ENCODE measurements at regions not wholly inside any gene's neighbourhood (a gene's known extent, or its start where the extent isn't known, plus 50 kb on each side); places are given as distances from the start of the nearest gene placed in this dataset.

GRCh38 chr6:170223718-170224693 lies 66.9 kb downstream of the DLL1 start:
- H3K4me1 Mint-ChIP-seq = peaks cover 19% of the 10 kb centered on the region
- no peak for TF ChIP-seq EZH2 (IDR thresholded peaks at IDR 0.05; ENCODE audit: low read depth, unreplicated experiment)
- TF ChIP-seq ZNF331 (CRISPR knock-in tag; IDR thresholded peaks at IDR 0.05; ENCODE audit: low read depth) = no peak
- no peak for TF ChIP-seq EZH2phosphoT487 (IDR thresholded peaks at IDR 0.05; ENCODE audit: unreplicated experiment)
- no peaks in the 10 kb centered on the region for H3K4me1 ChIP-seq (ENCODE audit: insufficient read depth)
- no peak overlapping the region for H3K4me3 ChIP-seq
- H3K27ac Mint-ChIP-seq = no peak overlapping the region; the same call in 1 of the 2 replicates
- no peak for DNase-seq (ENCODE audit: low spot score)
- H3K79me2 ChIP-seq (replicated peaks; ENCODE audit: insufficient read depth) = no peaks in the 10 kb centered on the region
- no peak overlapping the region for H2AFZ ChIP-seq
- no peak overlapping the region for H3K4me3 Mint-ChIP-seq
- no peaks in the 10 kb centered on the region; the same call in 2 of the 3 replicates for H3K36me3 Mint-ChIP-seq (ENCODE audit: low read depth)
- no peak overlapping the region for H3K27ac ChIP-seq (ENCODE audit: low read depth)
- peak; percentile 25; the same call in 2 of the 3 replicates for ATAC-seq
- H3F3A ChIP-seq (replicated peaks; ENCODE audit: low read depth) = no peaks in the 10 kb centered on the region
- H3K36me3 ChIP-seq (ENCODE audit: insufficient read depth) = no peaks in the 10 kb centered on the region
- no peaks in the 10 kb centered on the region; the same call in 2 of the 3 replicates for H3K9me3 Mint-ChIP-seq
- no peak overlapping the region for H3K4me2 ChIP-seq
- peaks cover 6% of the 10 kb centered on the region for H3K27me3 Mint-ChIP-seq (ENCODE audit: insufficient read depth, low read depth, poor library complexity)
- H3K9me2 ChIP-seq (ENCODE audit: insufficient read depth) = no peaks in the 10 kb centered on the region
- H4K20me1 ChIP-seq (replicated peaks; ENCODE audit: insufficient read depth) = no peaks in the 10 kb centered on the region
- H3K27me3 ChIP-seq (ENCODE audit: insufficient read depth) = no peaks in the 10 kb centered on the region

GRCh38 chr6:170222498-170223471 lies 68.1 kb downstream of the DLL1 start:
- H3K4me2 ChIP-seq = no peak overlapping the region
- no peaks in the 10 kb centered on the region for H3K9me3 Mint-ChIP-seq
- no peaks in the 10 kb centered on the region; the same call in 2 of the 3 replicates for H3K36me3 Mint-ChIP-seq (ENCODE audit: low read depth)
- H3K4me1 Mint-ChIP-seq = peaks cover 19% of the 10 kb centered on the region
- no peak overlapping the region for H3K27ac Mint-ChIP-seq
- no peaks in the 10 kb centered on the region for H3K36me3 ChIP-seq (ENCODE audit: insufficient read depth)
- no peak for DNase-seq (ENCODE audit: low spot score)
- TF ChIP-seq JUNB (IDR thresholded peaks at IDR 0.05; ENCODE audit: unreplicated experiment) (no peak), EZH2 (IDR thresholded peaks at IDR 0.05; ENCODE audit: low read depth, unreplicated experiment) (no peak), STAT1 (IDR thresholded peaks at IDR 0.05; ENCODE audit: unreplicated experiment) (no peak), ZNF114 (CRISPR knock-in tag; IDR thresholded peaks at IDR 0.05) (no peak), NANOG (IDR thresholded peaks at IDR 0.05; ENCODE audit: borderline replicate concordance) (no peak), ETS1 (IDR thresholded peaks at IDR 0.05) (no peak), REST (IDR thresholded peaks at IDR 0.05; ENCODE audit: unreplicated experiment) (no peak), EZH2phosphoT487 (IDR thresholded peaks at IDR 0.05; ENCODE audit: unreplicated experiment) (no peak), ZNF331 (CRISPR knock-in tag; IDR thresholded peaks at IDR 0.05; ENCODE audit: low read depth) (no peak)
- H2AFZ ChIP-seq = no peak overlapping the region
- H3F3A ChIP-seq (replicated peaks; ENCODE audit: low read depth) = no peaks in the 10 kb centered on the region
- no peaks in the 10 kb centered on the region for H4K20me1 ChIP-seq (replicated peaks; ENCODE audit: insufficient read depth)
- no peak overlapping the region for H3K4me3 Mint-ChIP-seq
- no peaks in the 10 kb centered on the region for H3K27me3 ChIP-seq (ENCODE audit: insufficient read depth)
- H3K9me2 ChIP-seq (ENCODE audit: insufficient read depth) = no peaks in the 10 kb centered on the region
- H3K4me1 ChIP-seq (ENCODE audit: insufficient read depth) = no peaks in the 10 kb centered on the region
- ATAC-seq = no peak
- H3K4me3 ChIP-seq = no peak overlapping the region
- H3K79me2 ChIP-seq (replicated peaks; ENCODE audit: insufficient read depth) = no peaks in the 10 kb centered on the region
- H3K27ac ChIP-seq (ENCODE audit: low read depth) = no peak overlapping the region
- H3K27me3 Mint-ChIP-seq (ENCODE audit: insufficient read depth, low read depth, poor library complexity) = peaks cover 6% of the 10 kb centered on the region

Data from GM23338 (cell line).